ENCODE measurements at regions not wholly inside any gene's neighbourhood (a gene's known extent, or its start where the extent isn't known, plus 50 kb on each side); places are given as distances from the start of the nearest gene placed in this dataset.

DNA sequence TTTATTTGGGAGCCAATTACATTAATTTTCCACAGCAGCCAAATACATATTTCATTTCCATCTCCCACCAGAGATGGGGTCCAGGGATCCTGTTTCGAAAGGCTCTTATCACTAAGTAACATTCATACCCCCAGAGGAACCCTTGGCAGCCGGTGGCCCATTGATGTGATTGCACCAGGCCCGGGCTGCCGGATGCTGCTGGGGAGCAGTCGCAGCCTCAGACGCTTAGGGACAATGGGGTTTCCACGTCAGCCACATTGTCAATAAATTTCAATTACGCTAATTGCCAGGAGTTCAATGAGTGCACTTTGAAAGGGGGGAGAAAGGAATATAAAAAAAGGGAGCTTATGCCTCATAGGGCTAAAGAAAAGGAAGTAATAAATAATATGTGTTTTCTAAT, 478.8 kb upstream of the ADAMTS16 start:
- TF ChIP-seq, protein P1, sequence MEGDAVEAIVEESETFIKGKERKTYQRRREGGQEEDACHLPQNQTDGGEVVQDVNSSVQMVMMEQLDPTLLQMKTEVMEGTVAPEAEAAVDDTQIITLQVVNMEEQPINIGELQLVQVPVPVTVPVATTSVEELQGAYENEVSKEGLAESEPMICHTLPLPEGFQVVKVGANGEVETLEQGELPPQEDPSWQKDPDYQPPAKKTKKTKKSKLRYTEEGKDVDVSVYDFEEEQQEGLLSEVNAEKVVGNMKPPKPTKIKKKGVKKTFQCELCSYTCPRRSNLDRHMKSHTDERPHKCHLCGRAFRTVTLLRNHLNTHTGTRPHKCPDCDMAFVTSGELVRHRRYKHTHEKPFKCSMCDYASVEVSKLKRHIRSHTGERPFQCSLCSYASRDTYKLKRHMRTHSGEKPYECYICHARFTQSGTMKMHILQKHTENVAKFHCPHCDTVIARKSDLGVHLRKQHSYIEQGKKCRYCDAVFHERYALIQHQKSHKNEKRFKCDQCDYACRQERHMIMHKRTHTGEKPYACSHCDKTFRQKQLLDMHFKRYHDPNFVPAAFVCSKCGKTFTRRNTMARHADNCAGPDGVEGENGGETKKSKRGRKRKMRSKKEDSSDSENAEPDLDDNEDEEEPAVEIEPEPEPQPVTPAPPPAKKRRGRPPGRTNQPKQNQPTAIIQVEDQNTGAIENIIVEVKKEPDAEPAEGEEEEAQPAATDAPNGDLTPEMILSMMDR (IDR thresholded peaks at IDR 0.05): no peak
- no peak for TF ChIP-seq EZH2 (IDR thresholded peaks at IDR 0.05; ENCODE audit: borderline replicate concordance, insufficient read depth, low read depth, low read length, poor library complexity, severe bottlenecking)
